ENCODE measurements at regions not wholly inside any gene's neighbourhood (a gene's known extent, or its start where the extent isn't known, plus 50 kb on each side); places are given as distances from the start of the nearest gene placed in this dataset.

GRCh38 chr5:83780699-83781350 is 60.2 kb upstream of the HAPLN1 start:
- TF ChIP-seq CTCF (IDR thresholded peaks at IDR 0.05 in 8 of 11, conservative IDR thresholded peaks at IDR 0.05 in 3 of 11) (no peak), POLR2AphosphoS5 (IDR thresholded peaks at IDR 0.05) (no peak), POLR2A (IDR thresholded peaks at IDR 0.05) (no peak)
- H3K27me3 ChIP-seq (replicated peaks in 1 of 7), result no peaks in the 10 kb centered on the region
- no peak overlapping the region for H3K27ac ChIP-seq
- no peak for DNase-seq
- no peaks in the 10 kb centered on the region for H3K4me1 ChIP-seq
- intact Hi-C loops (cut with DNase I; ENCODE audit: low total_unique reads), result no loop called here
- H3K4me3 ChIP-seq, result no peak overlapping the region
- H3K36me3 ChIP-seq, result no peaks in the 10 kb centered on the region
- H3K9me3 ChIP-seq, result no peaks in the 10 kb centered on the region
- 71 to 93% (median 79%) methylated on average over 3 of the region's 3 CpGs for WGBS, 5 donors

GRCh38 chr5:83777856-83778255 is 57.2 kb upstream of the HAPLN1 start:
- H3K4me3 ChIP-seq, result no peak overlapping the region
- intact Hi-C loops (cut with DNase I; ENCODE audit: low total_unique reads), result no loop called here
- no peak for TF ChIP-seq POLR2AphosphoS5 (IDR thresholded peaks at IDR 0.05)
- no peak for TF ChIP-seq CTCF (IDR thresholded peaks at IDR 0.05 in 8 of 11, conservative IDR thresholded peaks at IDR 0.05 in 3 of 11)
- TF ChIP-seq POLR2A (IDR thresholded peaks at IDR 0.05), result no peak
- H3K9me3 ChIP-seq, result no peaks in the 10 kb centered on the region
- H3K27me3 ChIP-seq (replicated peaks in 1 of 7), result no peaks in the 10 kb centered on the region
- no peak for DNase-seq
- H3K27ac ChIP-seq, result no peak overlapping the region
- H3K4me1 ChIP-seq, result no peaks in the 10 kb centered on the region
- no peaks in the 10 kb centered on the region for H3K36me3 ChIP-seq

- no peaks in the 10 kb centered on the region for H3K4me1 ChIP-seq
- WGBS, 5 donors, result 68 to 89% (median 78%) methylated on average over 1 of the region's 1 CpG
These were observed 55.9 kb upstream of the HAPLN1 start for GRCh38 chr5:83776437-83777031.

More at GRCh38 chr5:83776437-83777031, 55.9 kb upstream of the HAPLN1 start:
- DNase-seq, result no peak
- Histone ChIP-seq H3K4me3 (no peak overlapping the region), H3K36me3 (no peaks in the 10 kb centered on the region), H3K9me3 (no peaks in the 10 kb centered on the region), H3K27ac (no peak overlapping the region), H3K27me3 (replicated peaks in 1 of 7) (no peaks in the 10 kb centered on the region)
- TF ChIP-seq POLR2A (IDR thresholded peaks at IDR 0.05) (no peak), CTCF (IDR thresholded peaks at IDR 0.05 in 8 of 11, conservative IDR thresholded peaks at IDR 0.05 in 3 of 11) (no peak), POLR2AphosphoS5 (IDR thresholded peaks at IDR 0.05) (no peak)
- intact Hi-C loops (cut with DNase I; ENCODE audit: low total_unique reads), result no loop called here

Small RNA genes lying in the stretch of these regions (small RNA-seq; reads per million reads assigned to genes)
- gene RNU4-11P, result 0 reads per million in 4 donors

Data from spleen (tissue), 11 donors.